ENCODE measurements at regions not wholly inside any gene's neighbourhood (a gene's known extent, or its start where the extent isn't known, plus 50 kb on each side); places are given as distances from the start of the nearest gene placed in this dataset.

DNA sequence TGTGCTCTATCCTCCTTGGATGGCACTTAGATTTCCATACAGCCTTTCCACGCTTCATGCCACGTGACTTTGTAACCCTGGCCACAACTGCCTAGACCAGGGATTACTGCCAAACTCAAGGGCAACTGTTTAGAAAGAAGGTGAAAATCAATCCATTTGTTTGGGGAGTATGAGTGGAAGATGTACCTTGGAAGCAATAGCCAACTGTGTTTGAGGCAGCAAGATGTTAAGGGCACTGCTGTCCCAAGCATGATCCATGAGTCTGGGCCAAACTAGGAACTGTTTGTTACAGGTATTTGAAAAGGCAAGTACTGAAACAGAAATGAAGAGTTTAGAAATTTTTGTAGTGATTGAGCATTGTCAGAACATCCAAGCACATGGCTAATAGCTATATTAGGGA lies 138.9 kb downstream of the CDC42EP3 start:
- WGBS, 4 donors = 78 to 92% (median 88%) methylated on average over 2 of the region's 2 CpGs
- no peak overlapping the region for H3K4me3 ChIP-seq
- no peaks in the 10 kb centered on the region for H3K9me3 ChIP-seq
- peaks cover 0 to 5% (median 0%) of the 10 kb centered on the region in 12 donors for H3K4me1 ChIP-seq
- H3K27me3 ChIP-seq = no peaks in the 10 kb centered on the region
- ATAC-seq (no peak), DNase-seq (no peak)
- intact Hi-C loops (cut with DNase I) = loop anchor here in 5 of 10 donors (5.0 to 10.0 kb wide), 5 partner anchors 118 to 342 kb away; partner anchors contain the start of gene CDC42EP3 (in 1 of the 5)
- no peaks in the 10 kb centered on the region for H3K36me3 ChIP-seq
- TF ChIP-seq, protein P1, sequence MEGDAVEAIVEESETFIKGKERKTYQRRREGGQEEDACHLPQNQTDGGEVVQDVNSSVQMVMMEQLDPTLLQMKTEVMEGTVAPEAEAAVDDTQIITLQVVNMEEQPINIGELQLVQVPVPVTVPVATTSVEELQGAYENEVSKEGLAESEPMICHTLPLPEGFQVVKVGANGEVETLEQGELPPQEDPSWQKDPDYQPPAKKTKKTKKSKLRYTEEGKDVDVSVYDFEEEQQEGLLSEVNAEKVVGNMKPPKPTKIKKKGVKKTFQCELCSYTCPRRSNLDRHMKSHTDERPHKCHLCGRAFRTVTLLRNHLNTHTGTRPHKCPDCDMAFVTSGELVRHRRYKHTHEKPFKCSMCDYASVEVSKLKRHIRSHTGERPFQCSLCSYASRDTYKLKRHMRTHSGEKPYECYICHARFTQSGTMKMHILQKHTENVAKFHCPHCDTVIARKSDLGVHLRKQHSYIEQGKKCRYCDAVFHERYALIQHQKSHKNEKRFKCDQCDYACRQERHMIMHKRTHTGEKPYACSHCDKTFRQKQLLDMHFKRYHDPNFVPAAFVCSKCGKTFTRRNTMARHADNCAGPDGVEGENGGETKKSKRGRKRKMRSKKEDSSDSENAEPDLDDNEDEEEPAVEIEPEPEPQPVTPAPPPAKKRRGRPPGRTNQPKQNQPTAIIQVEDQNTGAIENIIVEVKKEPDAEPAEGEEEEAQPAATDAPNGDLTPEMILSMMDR (IDR thresholded peaks at IDR 0.05) = no peak
- no peak for TF ChIP-seq POLR2A (IDR thresholded peaks at IDR 0.05)
- H3K27ac ChIP-seq = no peak overlapping the region

DNA sequence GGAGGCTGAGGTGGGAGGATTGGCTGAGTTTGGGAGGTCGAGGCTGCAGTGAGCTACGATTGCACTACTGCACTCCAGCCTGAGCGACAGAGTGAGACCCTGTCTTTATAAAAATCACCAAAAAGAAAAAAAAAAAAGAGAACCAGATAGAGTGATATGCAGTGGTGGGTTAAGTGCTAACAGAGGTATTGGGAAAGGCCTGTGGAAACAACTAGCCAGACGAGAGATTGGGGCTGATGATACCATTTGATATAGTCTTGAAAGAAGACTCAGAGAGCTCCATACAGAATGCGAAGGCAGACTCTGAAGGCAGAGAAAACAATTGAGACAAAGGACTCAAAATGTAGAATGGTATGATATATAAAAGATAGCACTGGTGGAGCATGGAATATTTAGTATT lies 134.1 kb downstream of the CDC42EP3 start:
- no peaks in the 10 kb centered on the region for H3K27me3 ChIP-seq
- 93 to 97% (median 95%) methylated on average over 5 of the region's 5 CpGs for WGBS, 4 donors
- H3K9me3 ChIP-seq = no peaks in the 10 kb centered on the region
- ATAC-seq (no peak), DNase-seq (no peak)
- no peak overlapping the region for H3K4me3 ChIP-seq
- H3K27ac ChIP-seq = no peak overlapping the region
- TF ChIP-seq, protein P1 (IDR thresholded peaks at IDR 0.05) = no peak
- TF ChIP-seq POLR2A (IDR thresholded peaks at IDR 0.05) = no peak
- intact Hi-C loops (cut with DNase I) = loop anchor here in 5 of 10 donors (10.0 kb wide), 4 partner anchors 123 to 337 kb away; partner anchors contain the start of gene CDC42EP3 (in 1 of the 5)
- H3K36me3 ChIP-seq = no peaks in the 10 kb centered on the region
- H3K4me1 ChIP-seq = peaks cover 0 to 6% (median 0%) of the 10 kb centered on the region in 12 donors

DNA sequence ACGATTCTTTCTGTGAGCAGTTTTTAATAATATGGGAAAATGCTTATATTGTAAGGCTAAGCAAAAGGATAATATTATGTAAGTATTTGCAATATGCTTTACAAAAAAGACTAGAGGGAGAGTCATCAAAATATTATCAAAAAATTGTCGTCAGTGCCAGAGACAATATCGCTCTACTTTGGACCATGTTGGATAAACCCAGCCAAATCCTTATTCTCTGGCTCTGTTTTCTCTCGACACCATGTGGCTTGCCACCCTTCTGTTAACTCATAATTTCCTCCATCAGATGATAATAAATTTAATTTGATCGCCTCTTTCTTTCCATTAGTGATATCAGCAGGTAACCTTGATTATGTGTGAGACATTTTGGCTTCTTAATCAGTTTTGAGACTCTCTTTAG lies 129.9 kb downstream of the CDC42EP3 start:
- 60 to 74% (median 68%) methylated on average over 5 of the region's 5 CpGs for WGBS, 4 donors
- Histone ChIP-seq H3K36me3 (no peaks in the 10 kb centered on the region), H3K4me1 (peaks cover 0 to 6% (median 0%) of the 10 kb centered on the region in 12 donors), H3K9me3 (no peaks in the 10 kb centered on the region), H3K27me3 (no peaks in the 10 kb centered on the region), H3K4me3 (no peak overlapping the region), H3K27ac (no peak overlapping the region)
- ATAC-seq (no peak), DNase-seq (no peak)
- no peak for TF ChIP-seq POLR2A (IDR thresholded peaks at IDR 0.05)
- TF ChIP-seq, protein P1 (IDR thresholded peaks at IDR 0.05) = no peak
- intact Hi-C loops (cut with DNase I) = loop anchor here in 2 of 10 donors (5.0 to 10.0 kb wide), 2 partner anchors 127 to 336 kb away; no protein-coding TSS in a partner anchor

DNA sequence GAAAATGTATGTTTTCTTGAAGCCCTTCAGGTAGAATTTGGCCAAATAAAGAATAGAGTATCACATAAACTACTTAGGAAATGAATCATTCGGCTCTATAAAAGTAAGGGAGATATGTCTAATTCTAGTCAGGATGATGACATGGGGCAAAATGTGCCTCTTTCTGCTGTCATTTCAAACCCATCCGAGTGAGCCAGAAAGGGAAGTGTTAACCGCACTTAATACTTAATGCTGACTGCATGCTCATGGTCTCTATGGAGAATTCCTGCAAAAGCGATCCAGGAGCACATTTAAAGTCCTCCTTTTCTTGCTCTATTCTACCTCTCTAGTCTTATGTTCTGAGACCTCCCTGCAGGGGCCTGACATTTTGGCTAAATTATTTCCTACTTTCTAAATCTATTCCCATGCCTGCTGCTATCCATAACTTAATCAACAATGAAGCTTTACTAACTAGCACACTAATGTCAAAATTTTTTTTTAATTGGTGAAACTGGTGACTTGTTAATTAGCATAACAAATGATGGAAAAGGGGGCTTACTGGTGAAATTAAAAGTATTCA lies 127.4 kb downstream of the CDC42EP3 start:
- no peaks in the 10 kb centered on the region for H3K36me3 ChIP-seq
- intact Hi-C loops (cut with DNase I) = loop anchor here in 2 of 10 donors (5.0 to 10.0 kb wide), 2 partner anchors 129 to 333 kb away; no protein-coding TSS in a partner anchor
- WGBS, 4 donors = 77 to 88% (median 85%) methylated on average over 4 of the region's 4 CpGs
- H3K4me3 ChIP-seq = no peak overlapping the region
- peaks cover 0 to 6% (median 0%) of the 10 kb centered on the region in 12 donors for H3K4me1 ChIP-seq
- ATAC-seq (no peak), DNase-seq (no peak)
- H3K9me3 ChIP-seq = no peaks in the 10 kb centered on the region
- H3K27ac ChIP-seq = no peak overlapping the region
- H3K27me3 ChIP-seq = no peaks in the 10 kb centered on the region
- no peak for TF ChIP-seq POLR2A (IDR thresholded peaks at IDR 0.05)
- TF ChIP-seq, protein P1 (IDR thresholded peaks at IDR 0.05) = no peak
